GM19397 (cell line): ENCODE measurements at regions not wholly inside any gene's neighbourhood (a gene's known extent, or its start where the extent isn't known, plus 50 kb on each side); places are given as distances from the start of the nearest gene placed in this dataset.
A peak's percentile ranks its signal among the peaks of the same experiment; 100 is the strongest.

Experiments
- ATAC-seq: cut with Tn5 transposase; IDR thresholded peaks from one replicate; pipeline ENCODE4 v1.9.1; 2021; ENCODE audit warnings: mild to moderate bottlenecking, moderate library complexity; ENCODE audit not compliant: unreplicated experiment

GRCh38 chr2:14297340-14297739 lies 335.2 kb upstream of the LRATD1 start:
- ATAC-seq: no peak

DNA sequence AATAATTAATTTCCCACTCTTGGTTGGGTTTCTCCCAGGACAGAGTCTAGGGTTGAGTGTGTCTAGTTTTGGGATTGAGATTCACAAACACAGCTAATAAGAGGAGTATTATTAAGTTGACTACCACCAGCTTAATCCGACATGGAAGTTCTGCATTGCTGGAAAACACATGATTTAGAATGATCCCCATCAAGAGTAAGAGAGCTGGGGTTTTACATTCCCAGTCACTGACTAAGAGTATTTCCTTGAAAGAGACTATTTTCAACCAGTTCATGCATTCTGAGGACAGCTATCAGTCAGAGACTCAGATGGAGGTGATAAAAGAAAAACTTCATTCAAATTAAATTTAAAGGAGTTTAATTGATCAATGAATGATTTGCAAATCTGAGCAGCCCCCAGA lies 334.6 kb upstream of the LRATD1 start:
- no peak for ATAC-seq

- no peak for ATAC-seq
Observed at GRCh38 chr2:14301331-14301730, 331.2 kb upstream of the LRATD1 start.

DNA sequence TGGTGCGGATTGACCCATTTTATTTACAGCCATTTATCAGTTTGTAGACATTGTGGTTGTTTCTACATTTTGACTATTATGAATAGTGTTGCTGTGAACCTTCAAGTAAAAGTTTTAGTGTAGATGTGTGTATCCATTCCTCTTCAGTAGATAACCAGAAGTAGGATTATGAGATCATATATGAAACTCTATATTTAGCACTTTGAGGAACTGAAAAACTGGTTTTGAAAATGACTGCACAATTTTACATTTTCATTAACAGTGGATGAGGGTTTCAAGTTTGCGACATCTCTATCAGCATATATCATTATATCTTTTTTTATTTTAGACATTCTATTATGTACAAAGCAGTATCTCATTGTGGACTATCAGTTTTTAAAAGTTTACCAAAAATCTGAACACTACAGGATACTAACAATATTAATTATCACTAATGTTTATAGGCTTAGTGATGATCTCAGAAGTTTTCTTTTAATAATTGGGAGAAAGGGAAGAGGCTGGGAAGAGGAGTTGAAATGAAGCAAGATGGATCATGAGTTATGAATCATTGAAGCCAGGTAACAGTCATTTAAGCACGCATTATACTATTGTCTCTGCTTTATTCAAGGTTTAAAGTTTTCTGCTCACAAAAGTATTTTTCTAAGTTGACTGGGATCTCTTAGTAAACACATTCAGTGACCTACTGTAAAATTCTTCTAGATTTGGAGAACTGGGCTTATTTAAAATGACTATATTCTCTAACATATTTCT lies 329.0 kb upstream of the LRATD1 start:
- peak; percentile 62 for ATAC-seq

- ATAC-seq: no peak
Observed at GRCh38 chr2:14304326-14304725, 328.2 kb upstream of the LRATD1 start.

DNA sequence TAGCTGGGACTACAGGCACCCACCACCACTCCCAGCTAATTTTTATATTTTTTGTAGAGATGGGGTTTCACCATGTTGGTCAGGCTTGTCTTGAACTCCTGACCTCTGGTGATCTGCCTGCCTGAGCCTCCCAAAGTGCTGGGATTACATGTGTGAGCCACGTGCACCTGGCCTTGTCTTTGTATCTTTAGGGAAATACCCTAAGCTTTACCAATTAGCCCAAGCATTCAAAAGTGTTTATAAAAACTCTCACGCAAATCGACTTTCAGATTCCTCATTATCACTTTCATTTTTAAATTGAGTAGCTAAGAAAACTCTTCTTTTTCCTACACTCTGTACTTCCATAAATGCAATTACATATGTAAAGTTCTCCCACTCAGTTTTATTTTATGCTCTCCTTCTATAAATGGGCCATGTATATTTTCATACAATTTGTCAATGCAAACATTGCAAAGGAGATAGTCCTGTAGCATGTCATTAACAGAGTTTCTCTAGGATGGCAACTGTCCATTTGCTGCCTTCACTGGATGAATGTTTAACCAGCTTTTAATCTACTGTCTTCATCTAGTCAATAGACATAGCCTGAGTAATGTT lies 326.2 kb upstream of the LRATD1 start:
- peak; percentile 71 for ATAC-seq

GRCh38 chr2:14313341-14313740 lies 319.2 kb upstream of the LRATD1 start:
- no peak for ATAC-seq

- ATAC-seq: no peak
Observed at GRCh38 chr2:14316594-14316993, 315.9 kb upstream of the LRATD1 start.

DNA sequence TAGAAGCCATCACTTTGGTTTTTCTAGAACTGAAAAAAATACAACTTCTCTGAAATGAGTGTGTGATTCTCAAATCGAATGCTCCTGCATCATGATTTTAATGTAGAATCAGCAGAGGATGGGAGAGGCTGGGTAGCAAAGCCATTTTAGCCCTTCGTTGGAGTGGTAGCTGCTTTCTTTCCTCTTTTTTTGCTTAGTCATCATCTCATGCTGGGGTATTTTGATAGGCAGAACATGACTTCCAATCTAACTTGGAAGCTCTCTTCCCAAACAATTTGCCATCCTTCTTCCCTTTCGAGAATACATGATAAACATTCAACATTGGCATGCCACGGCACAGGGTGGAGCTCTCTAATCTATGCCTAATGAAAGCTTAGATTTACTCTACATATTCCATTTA lies 311.2 kb upstream of the LRATD1 start:
- ATAC-seq: no peak

DNA sequence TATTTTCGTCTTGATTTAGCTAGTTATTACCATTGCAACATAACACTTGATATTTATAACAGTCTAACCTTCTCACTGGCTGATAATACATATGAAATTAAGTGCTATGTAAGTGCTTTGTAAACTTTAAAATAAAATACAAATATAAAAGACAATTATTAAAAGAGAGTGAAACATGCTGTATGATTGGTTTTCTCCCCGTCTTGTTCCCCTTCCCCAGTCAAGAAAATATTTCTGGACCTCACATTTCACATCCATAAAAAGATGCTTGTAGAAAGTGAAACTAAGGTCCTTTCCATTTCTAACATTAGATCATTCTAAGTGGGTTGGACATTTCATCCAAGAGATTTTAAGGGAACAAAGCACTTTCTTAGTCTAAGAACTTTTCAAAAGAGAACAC lies 310.2 kb upstream of the LRATD1 start:
- no peak for ATAC-seq

- ATAC-seq: no peak
Observed at GRCh38 chr2:14324308-14324707, 308.2 kb upstream of the LRATD1 start.

DNA sequence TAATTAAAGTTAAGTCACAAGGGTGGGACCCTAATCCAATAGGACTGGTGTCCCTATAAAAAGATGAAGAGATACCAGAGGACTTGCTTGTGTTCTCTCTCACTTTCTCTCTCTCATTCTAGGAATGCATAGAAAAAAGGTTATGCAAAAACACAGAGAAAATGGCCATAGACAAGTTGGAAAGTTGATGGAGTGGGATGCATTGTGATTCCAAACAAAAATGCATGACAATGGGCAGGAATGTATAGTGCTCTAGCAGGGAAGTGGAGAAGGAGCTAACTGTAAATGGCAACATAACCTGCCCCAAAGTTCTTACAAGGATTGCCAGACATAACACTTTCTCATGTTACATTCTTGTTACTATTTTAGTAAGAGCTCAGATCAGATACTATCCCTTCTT lies 301.6 kb upstream of the LRATD1 start:
- ATAC-seq: no peak

- ATAC-seq: no peak
Observed at GRCh38 chr2:14336759-14337382, 295.6 kb upstream of the LRATD1 start.

- ATAC-seq: no peak
Observed at GRCh38 chr2:14340703-14341102, 291.8 kb upstream of the LRATD1 start.

- no peak for ATAC-seq
Observed at GRCh38 chr2:14342313-14342712, 290.2 kb upstream of the LRATD1 start.

- no peak for ATAC-seq
Observed at GRCh38 chr2:14344355-14344754, 288.2 kb upstream of the LRATD1 start.

- no peak for ATAC-seq
Observed at GRCh38 chr2:14348247-14348646, 284.3 kb upstream of the LRATD1 start.

- no peak for ATAC-seq
Observed at GRCh38 chr2:14350856-14351255, 281.7 kb upstream of the LRATD1 start.

DNA sequence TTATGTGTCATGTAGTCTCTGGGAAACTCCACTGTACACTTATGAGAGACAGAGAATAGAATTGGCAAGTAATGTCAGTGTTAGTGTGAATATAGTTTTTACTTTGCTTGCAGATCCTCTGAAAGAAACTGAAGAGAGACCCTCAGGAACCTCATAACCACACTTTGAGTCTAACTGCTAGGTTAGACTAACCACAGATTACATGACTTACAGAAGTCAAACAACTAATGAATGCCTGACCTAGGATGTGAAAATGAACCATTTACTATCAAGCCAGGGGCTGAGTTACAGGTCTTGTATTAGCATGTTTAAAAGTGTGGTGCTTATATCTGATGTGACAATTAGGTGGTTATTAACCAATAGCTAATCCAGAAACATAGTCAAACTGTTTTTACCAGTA lies 280.4 kb upstream of the LRATD1 start:
- no peak for ATAC-seq

DNA sequence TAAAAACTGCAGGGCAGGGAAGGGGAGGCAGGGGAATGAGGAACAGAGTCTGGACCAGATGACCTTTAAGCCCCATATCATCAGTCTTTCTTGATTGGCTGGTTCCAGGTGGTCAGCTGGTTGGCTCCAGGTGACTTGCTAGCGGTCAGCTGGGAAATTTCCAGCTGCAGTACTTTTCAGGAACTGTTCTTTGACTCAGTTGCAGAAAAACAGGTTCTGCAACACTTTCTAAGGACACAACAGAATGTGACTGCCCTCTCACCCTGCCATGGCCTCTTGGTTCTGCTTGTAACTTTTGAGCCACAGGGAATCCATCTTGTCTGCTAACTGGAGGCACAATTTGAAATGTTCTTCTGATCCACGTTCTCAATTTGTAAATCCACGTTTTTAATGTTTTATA lies 278.3 kb upstream of the LRATD1 start:
- ATAC-seq: no peak

DNA sequence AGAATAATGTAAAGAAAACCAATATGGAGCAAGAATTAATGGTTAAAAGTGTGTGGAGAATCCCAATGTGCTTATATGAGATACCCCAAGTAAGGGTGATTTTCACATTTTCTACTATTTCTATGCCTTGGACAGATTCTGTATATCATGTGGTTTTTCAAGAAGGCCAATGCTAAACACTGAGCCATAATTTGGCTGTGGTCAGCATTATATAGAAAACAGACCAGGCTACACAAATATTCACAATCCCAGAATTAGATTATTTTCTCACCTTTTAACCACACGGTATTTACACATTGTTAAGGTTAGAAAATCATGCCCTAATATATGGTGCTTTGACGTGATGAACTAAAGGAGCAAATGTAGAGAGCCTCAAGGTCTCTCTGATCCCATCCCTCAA lies 277.4 kb upstream of the LRATD1 start:
- ATAC-seq: no peak

DNA sequence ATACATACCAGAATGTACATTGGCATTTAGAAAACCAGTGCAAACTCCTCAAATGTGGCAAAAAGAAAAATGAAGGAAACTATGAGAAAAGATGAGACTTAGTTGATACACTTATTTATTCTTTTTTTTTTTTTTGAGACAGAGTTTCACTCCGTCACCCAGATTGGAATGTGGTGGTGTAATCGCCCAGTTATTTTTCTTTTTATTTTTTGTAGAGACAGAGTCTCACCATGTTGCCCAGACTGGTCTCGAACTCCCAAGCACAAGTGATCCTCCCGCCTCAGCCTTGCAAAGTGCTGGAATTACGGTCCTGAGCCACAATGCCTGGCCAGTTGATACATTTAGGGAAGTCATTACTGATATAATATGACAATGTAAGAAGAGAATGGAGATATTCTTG lies 274.2 kb upstream of the LRATD1 start:
- no peak for ATAC-seq
